HCT116 (cell line): ENCODE measurements at regions not wholly inside any gene's neighbourhood (a gene's known extent, or its start where the extent isn't known, plus 50 kb on each side); places are given as distances from the start of the nearest gene placed in this dataset.
"Not testable (repeated sequence)": the region's sequence is repeated elsewhere in the genome, so short reads cannot be mapped to it uniquely, and the experiment has no call there.

Experiments
- ATAC-seq: fragments of 200-7000 bp; cut with Tn5 transposase; 2 replicates; pipeline ENCODE4 v1.9.1; 2020; ENCODE audit warnings: mild to moderate bottlenecking, moderate library complexity
- BruUV-seq: library from RNA; stranded (reverse); fragments of 400-500 nt; replicated peaks from 2 replicates; lab custom pipeline; 2021; lab: Mats Ljungman, UMichigan
- CTCF ChIA-PET: fragments of 300-600 bp; sonication (Branson Sonifier 250); formaldehyde crosslinking; loops from one replicate; lab custom pipeline; 2021; ENCODE audit warnings: antibody characterized with exemption; lab: Charles Lee
- POLR2A ChIA-PET: fragments of 300-600, 350-600 bp; sonication (Branson Sonifier 250); formaldehyde crosslinking; loops from one replicate; lab custom pipeline; 2021; ENCODE audit warnings: antibody characterized with exemption; lab: Charles Lee
- RAD21 ChIA-PET, 2 experiments: fragments of 300-600 bp; sonication (Branson Sonifier 250); formaldehyde crosslinking; loops; one replicate each; lab custom pipeline; 2023; ENCODE audit warnings: low total read pairs in 2 of 2; ENCODE audit not compliant: uncharacterized antibody in 2 of 2, unreplicated experiment in 2 of 2, low non-redundant PET in 1 of 2; lab: Charles Lee
- DNase-seq: peaks from one replicate; pipeline ENCODE4 v3.0.0-alpha.2; 2010; ENCODE audit warnings: low read depth, low spot score
- H2AFZ ChIP-seq: fragments of 200-600 bp; shearing (Covaris generic), sonication (generic); 2 replicates; pipeline ENCODE4 v1.6.1; 2017; ENCODE audit warnings: low read depth, mixed run types, mixed read lengths, antibody characterized with exemption, low read length; ENCODE audit not compliant: poor library complexity, severe bottlenecking
- H3K27ac ChIP-seq: 2 replicates; pipeline ENCODE4 v1.5.1; 2012; ENCODE audit warnings: low read depth, low read length
- H3K27me3 ChIP-seq: fragments of 200-600 bp; sonication (generic); 2 replicates; pipeline ENCODE4 v1.6.1; 2016; ENCODE audit warnings: mixed run types, low read length, mixed read lengths; ENCODE audit not compliant: insufficient read depth
- H3K36me3 ChIP-seq, 2 experiments: fragments of 200-500 bp in 1 of 2; fragments of 200-600 bp in 1 of 2; sonication (Bioruptor generic) in 1 of 2; sonication (generic) in 1 of 2; 2 replicates each; pipeline versions ENCODE4 v1.5.1 to v1.6.1; 2014 to 2016; ENCODE audit warnings: low read length in 2 of 2, inconsistent platforms in 1 of 2, mixed read lengths in 1 of 2, mixed run types in 1 of 2; ENCODE audit not compliant: insufficient read depth in 2 of 2, control insufficient read depth in 1 of 2
- H3K4me1 ChIP-seq, 2 experiments: fragments of 200-600 bp in 1 of 2; sonication (generic) in 1 of 2; 2 replicates each; pipeline versions ENCODE4 v1.5.1 to v1.6.1; 2012 to 2017; ENCODE audit warnings: low read length in 2 of 2, inconsistent platforms in 1 of 2, mild to moderate bottlenecking in 1 of 2, mixed read lengths in 1 of 2, mixed run types in 1 of 2, moderate library complexity in 1 of 2; ENCODE audit not compliant: insufficient read depth in 2 of 2, control insufficient read depth in 1 of 2
- H3K4me2 ChIP-seq: fragments of 200-600 bp; sonication (generic); 2 replicates; pipeline ENCODE4 v1.6.1; 2017; ENCODE audit warnings: mixed run types, low read length, mixed read lengths
- H3K4me3 ChIP-seq, 2 experiments: fragments of 200-600 bp in 1 of 2; sonication (generic) in 1 of 2; replicated peaks in 1 of 2; 2 replicates each; pipeline ENCODE4 v1.5.1; 2011 to 2016; ENCODE audit warnings: low read length in 2 of 2, control low read depth in 1 of 2, low read depth in 1 of 2, mild to moderate bottlenecking in 1 of 2, mixed read lengths in 1 of 2, mixed run types in 1 of 2
- H3K79me2 ChIP-seq: fragments of 200-600 bp; sonication (generic); 2 replicates; pipeline ENCODE4 v1.6.1; 2017; ENCODE audit warnings: mild to moderate bottlenecking, mixed run types, low read length, moderate library complexity, mixed read lengths; ENCODE audit not compliant: insufficient read depth
- H3K9ac ChIP-seq: fragments of 200-600 bp; sonication (generic); 2 replicates; pipeline ENCODE4 v1.6.1; 2016; ENCODE audit warnings: low read length, mixed read lengths
- H3K9me2 ChIP-seq: fragments of 200-600 bp; sonication (generic), shearing (Covaris generic); 2 replicates; pipeline ENCODE4 v1.6.1; 2017; ENCODE audit warnings: mixed run types, mild to moderate bottlenecking, moderate library complexity; ENCODE audit not compliant: insufficient read depth
- H3K9me3 ChIP-seq, 2 experiments: fragments of 200-500 bp in 1 of 2; fragments of 200-600 bp in 1 of 2; sonication (Bioruptor generic) in 1 of 2; sonication (generic) in 1 of 2; 2 replicates each; pipeline ENCODE4 v1.6.1; 2014 to 2017; ENCODE audit warnings: low read length in 2 of 2, mixed read lengths in 2 of 2, inconsistent platforms in 1 of 2, low read depth in 1 of 2, mild to moderate bottlenecking in 1 of 2, mixed run types in 1 of 2, moderate library complexity in 1 of 2; ENCODE audit not compliant: control insufficient read depth in 1 of 2, insufficient read depth in 1 of 2
- H4K20me1 ChIP-seq: fragments of 200-600 bp; sonication (generic), shearing (Covaris generic); 2 replicates; pipeline ENCODE4 v1.6.1; 2017; ENCODE audit warnings: mixed run types, mild to moderate bottlenecking, moderate library complexity; ENCODE audit not compliant: insufficient read depth
- ELF1 ChIP-seq: IDR thresholded peaks from 2 replicates; pipeline ENCODE4 v1.6.1; 2012; ENCODE audit warnings: low read depth, borderline replicate concordance
- POLR2A ChIP-seq: IDR thresholded peaks from 2 replicates; pipeline ENCODE4 v1.7.0; 2011; ENCODE audit warnings: borderline replicate concordance; ENCODE audit not compliant: insufficient read depth, insufficient read length; ENCODE audit errors: extremely low read depth
- YY1 ChIP-seq: IDR thresholded peaks from 2 replicates; pipeline ENCODE4 v1.6.1; 2011; ENCODE audit warnings: low read length, low read depth, moderate library complexity, mild to moderate bottlenecking; ENCODE audit not compliant: insufficient replicate concordance; ENCODE audit errors: extremely low read depth
- intact Hi-C: fragments of 100-400 bp; cut with micrococcal nuclease; formaldehyde crosslinking; loops from 2 replicates; pipeline ENCODE4 v1.10.0; 2022
- TF ChIP-seq, protein P1 (sequence below), 3 experiments: fragments of 200-600 bp in 1 of 3; sonication (generic) in 1 of 3; IDR thresholded peaks in 2 of 3; conservative IDR thresholded peaks in 1 of 3; 2 replicates each; pipeline ENCODE4 v1.5.1; 2012 to 2017; ENCODE audit warnings: low read depth in 2 of 3, low read length in 2 of 3, antibody characterized with exemption in 1 of 3, borderline replicate concordance in 1 of 3, control low read depth in 1 of 3, mild to moderate bottlenecking in 1 of 3, mixed read lengths in 1 of 3, mixed run types in 1 of 3, moderate library complexity in 1 of 3; ENCODE audit not compliant: insufficient read depth in 1 of 3
- TF ChIP-seq, protein P2 (sequence below): IDR thresholded peaks from 2 replicates; pipeline ENCODE4 v1.6.1; 2012

- ChIA-PET RAD21 (no interaction called here), CTCF (no interaction called here), POLR2A (no interaction called here)
- Histone ChIP-seq H3K4me3 (no peak overlapping the region), H3K9ac (no peak overlapping the region), H3K9me3 (peaks cover 0 to 22% of the 10 kb centered on the region in 2 experiments; a peak in 2 of 4 replicates), H3K9me2 (no peaks in the 10 kb centered on the region), H3K4me1 (no peaks in the 10 kb centered on the region), H2AFZ (no peak overlapping the region), H3K4me2 (no peak overlapping the region), H3K36me3 (no peaks in the 10 kb centered on the region), H3K27ac (no peak overlapping the region), H3K79me2 (no peaks in the 10 kb centered on the region), H3K27me3 (no peaks in the 10 kb centered on the region), H4K20me1 (no peaks in the 10 kb centered on the region)
- BruUV-seq = no TSS peak
- ATAC-seq (no peak), DNase-seq (no peak)
- intact Hi-C loops = no loop called here
- TF ChIP-seq ELF1 (no peak), POLR2A (no peak), YY1 (no peak)
- TF ChIP-seq, protein P1, sequence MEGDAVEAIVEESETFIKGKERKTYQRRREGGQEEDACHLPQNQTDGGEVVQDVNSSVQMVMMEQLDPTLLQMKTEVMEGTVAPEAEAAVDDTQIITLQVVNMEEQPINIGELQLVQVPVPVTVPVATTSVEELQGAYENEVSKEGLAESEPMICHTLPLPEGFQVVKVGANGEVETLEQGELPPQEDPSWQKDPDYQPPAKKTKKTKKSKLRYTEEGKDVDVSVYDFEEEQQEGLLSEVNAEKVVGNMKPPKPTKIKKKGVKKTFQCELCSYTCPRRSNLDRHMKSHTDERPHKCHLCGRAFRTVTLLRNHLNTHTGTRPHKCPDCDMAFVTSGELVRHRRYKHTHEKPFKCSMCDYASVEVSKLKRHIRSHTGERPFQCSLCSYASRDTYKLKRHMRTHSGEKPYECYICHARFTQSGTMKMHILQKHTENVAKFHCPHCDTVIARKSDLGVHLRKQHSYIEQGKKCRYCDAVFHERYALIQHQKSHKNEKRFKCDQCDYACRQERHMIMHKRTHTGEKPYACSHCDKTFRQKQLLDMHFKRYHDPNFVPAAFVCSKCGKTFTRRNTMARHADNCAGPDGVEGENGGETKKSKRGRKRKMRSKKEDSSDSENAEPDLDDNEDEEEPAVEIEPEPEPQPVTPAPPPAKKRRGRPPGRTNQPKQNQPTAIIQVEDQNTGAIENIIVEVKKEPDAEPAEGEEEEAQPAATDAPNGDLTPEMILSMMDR (IDR thresholded peaks at IDR 0.05 in 2 of 3, conservative IDR thresholded peaks at IDR 0.05 in 1 of 3; ENCODE audit: borderline replicate concordance in 1 of 3, insufficient read depth in 1 of 3, low read depth in 2 of 3, low read length in 2 of 3) = no peak
- TF ChIP-seq, protein P2, sequence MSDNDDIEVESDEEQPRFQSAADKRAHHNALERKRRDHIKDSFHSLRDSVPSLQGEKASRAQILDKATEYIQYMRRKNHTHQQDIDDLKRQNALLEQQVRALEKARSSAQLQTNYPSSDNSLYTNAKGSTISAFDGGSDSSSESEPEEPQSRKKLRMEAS = no peak
Observed at GRCh38 chr16:63876103-63876502, 1245.8 kb downstream of the CDH11 start.

- BruUV-seq, H3K79me2 ChIP-seq, H3K27me3 ChIP-seq, ATAC-seq, H3K27ac ChIP-seq, H4K20me1 ChIP-seq, H3K4me1 ChIP-seq, H3K4me3 ChIP-seq, H3K9me3 ChIP-seq, RAD21 ChIA-PET, H3K36me3 ChIP-seq, CTCF ChIA-PET, H3K4me2 ChIP-seq, POLR2A ChIA-PET, H3K9me2 ChIP-seq, DNase-seq, intact Hi-C loops, H2AFZ ChIP-seq, H3K9ac ChIP-seq: not testable (repeated sequence)
Observed at GRCh38 chr16:63860700-63861099, 1261.2 kb downstream of the CDH11 start.
